GM12873 (cell line): ENCODE measurements at regions not wholly inside any gene's neighbourhood (a gene's known extent, or its start where the extent isn't known, plus 50 kb on each side); places are given as distances from the start of the nearest gene placed in this dataset.

Experiments
- CTCF ChIP-seq: IDR thresholded peaks from 2 replicates; pipeline ENCODE4 v1.5.1; 2012; ENCODE audit warnings: low read depth, mild to moderate bottlenecking, moderate library complexity, low read length, control low read depth; ENCODE audit not compliant: insufficient read depth; ENCODE audit errors: missing control alignments

GRCh38 chr11:11113626-11114025, 239.4 kb downstream of the CSNK2A3 start:
- no peak for TF ChIP-seq CTCF

- no peak for TF ChIP-seq CTCF
Observed at GRCh38 chr11:11108026-11108425, 245.0 kb downstream of the CSNK2A3 start.

- no peak for TF ChIP-seq CTCF
Observed at GRCh38 chr11:11107076-11107723, 245.8 kb downstream of the CSNK2A3 start.

- no peak for TF ChIP-seq CTCF
Observed at GRCh38 chr11:11105361-11105760, 247.5 kb upstream of the ZBED5 start.

GRCh38 chr11:11095831-11096723, 238.2 kb upstream of the ZBED5 start:
- TF ChIP-seq CTCF, result no peak

GRCh38 chr11:11090495-11090894, 232.6 kb upstream of the ZBED5 start:
- TF ChIP-seq CTCF, result no peak

GRCh38 chr11:11089805-11090204, 232.0 kb upstream of the ZBED5 start:
- TF ChIP-seq CTCF, result no peak
